SK-N-SH (cell line): ENCODE measurements at regions not wholly inside any gene's neighbourhood (a gene's known extent, or its start where the extent isn't known, plus 50 kb on each side); places are given as distances from the start of the nearest gene placed in this dataset.

Experiments
- CTCF ChIA-PET: fragments of 300-600, 350-600 bp; formaldehyde crosslinking; extraction: SDS; loops from one replicate; lab custom pipeline; 2021; lab: Yijun Ruan, JAX
- POLR2A ChIA-PET: fragments of 350-600 bp; sonication (Branson Sonifier 250); formaldehyde crosslinking; extraction: SDS; loops from one replicate; lab custom pipeline; 2020; ENCODE audit warnings: antibody characterized with exemption, inconsistent platforms; lab: Yijun Ruan, JAX
- DNase-seq: peaks from one replicate; pipeline ENCODE4 v3.0.0; 2012
- H2AFZ ChIP-seq: fragments of 200-600 bp; sonication (generic); 2 replicates; pipeline ENCODE4 v1.8.1; 2016; ENCODE audit warnings: antibody characterized with exemption, mild to moderate bottlenecking, low read depth
- H3F3A ChIP-seq: fragments of 200-600 bp; sonication (generic); replicated peaks from 2 replicates; pipeline ENCODE3; 2016; ENCODE audit warnings: antibody characterized with exemption, mild to moderate bottlenecking; ENCODE audit not compliant: insufficient read depth
- H3K27ac ChIP-seq, 2 experiments: fragments of 200-500 bp in 1 of 2; fragments of 200-600 bp in 1 of 2; sonication (Bioruptor generic) in 1 of 2; sonication (generic), shearing (Covaris generic) in 1 of 2; 2 replicates each; pipeline versions ENCODE4 v1.5.1 to v1.6.1; 2014 to 2016; ENCODE audit warnings: low read depth in 2 of 2, inconsistent platforms in 1 of 2, low read length in 1 of 2, mild to moderate bottlenecking in 1 of 2, mixed read lengths in 1 of 2
- H3K27me3 ChIP-seq: fragments of 200-600 bp; sonication (generic), shearing (Covaris generic); 2 replicates; pipeline ENCODE4 v1.6.1; 2016; ENCODE audit warnings: mixed run types; ENCODE audit not compliant: insufficient read depth
- H3K36me3 ChIP-seq, 2 experiments: fragments of 200-500 bp in 1 of 2; fragments of 200-600 bp in 1 of 2; sonication (Bioruptor generic) in 1 of 2; sonication (generic) in 1 of 2; replicated peaks in 1 of 2; 2 replicates each; pipeline versions ENCODE3 to v1.5.1; 2014 to 2016; ENCODE audit warnings: low read length in 1 of 2, mild to moderate bottlenecking in 1 of 2; ENCODE audit not compliant: insufficient read depth in 2 of 2, control insufficient read depth in 1 of 2
- H3K4me1 ChIP-seq, 2 experiments: fragments of 200-500 bp in 1 of 2; fragments of 200-600 bp in 1 of 2; sonication (Bioruptor generic) in 1 of 2; sonication (generic), shearing (Covaris generic) in 1 of 2; 2 replicates each; pipeline versions ENCODE4 v1.5.1 to v1.6.1; 2014 to 2016; ENCODE audit warnings: low read depth in 1 of 2, low read length in 1 of 2, mixed run types in 1 of 2; ENCODE audit not compliant: insufficient read depth in 2 of 2, control insufficient read depth in 1 of 2
- H3K4me2 ChIP-seq: fragments of 200-600 bp; sonication (generic), shearing (Covaris generic); 2 replicates; pipeline ENCODE4 v1.6.1; 2017; ENCODE audit warnings: mixed run types
- H3K4me3 ChIP-seq, 2 experiments: fragments of 200-500 bp in 1 of 2; fragments of 200-600 bp in 1 of 2; sonication (Bioruptor generic) in 1 of 2; sonication (generic), shearing (Covaris generic) in 1 of 2; 2 replicates each; pipeline versions ENCODE4 v1.5.1 to v1.8.1; 2014 to 2016; ENCODE audit warnings: low read depth in 2 of 2, inconsistent platforms in 1 of 2, low read length in 1 of 2, mild to moderate bottlenecking in 1 of 2, mixed read lengths in 1 of 2, moderate library complexity in 1 of 2
- H3K79me2 ChIP-seq: fragments of 200-600 bp; sonication (generic); 2 replicates; pipeline ENCODE4 v1.8.1; 2017; ENCODE audit warnings: mild to moderate bottlenecking; ENCODE audit not compliant: insufficient read depth
- H3K9ac ChIP-seq: fragments of 200-600 bp; sonication (generic); 2 replicates; pipeline ENCODE4 v1.6.1; 2017; ENCODE audit warnings: mixed run types
- H3K9me2 ChIP-seq: fragments of 200-600 bp; sonication (generic); 2 replicates; pipeline ENCODE4 v1.6.1; 2017; ENCODE audit warnings: mixed run types
- H3K9me3 ChIP-seq: fragments of 200-600 bp; sonication (generic); 2 replicates; pipeline ENCODE4 v1.6.1; 2017; ENCODE audit warnings: mixed run types, mild to moderate bottlenecking, moderate library complexity
- H4K20me1 ChIP-seq: fragments of 200-600 bp; sonication (generic); 2 replicates; pipeline ENCODE4 v1.6.1; 2017; ENCODE audit warnings: mild to moderate bottlenecking, mixed run types; ENCODE audit not compliant: insufficient read depth
- CHD2 ChIP-seq: fragments of 150-350 bp; IDR thresholded peaks from 2 replicates; pipeline ENCODE4 v1.6.1; 2018; ENCODE audit warnings: low read length; ENCODE audit not compliant: partially characterized antibody
- EP300 ChIP-seq, 2 experiments: IDR thresholded peaks; 2 replicates each; pipeline versions ENCODE4 v1.4.0 to v1.6.1; 2012; ENCODE audit warnings: borderline replicate concordance in 1 of 2, low read depth in 1 of 2, low read length in 1 of 2
- FOXJ3 ChIP-seq: sonication (generic); formaldehyde crosslinking; IDR thresholded peaks from 2 replicates; pipeline ENCODE4 v1.5.1; 2020; ENCODE audit warnings: mild to moderate bottlenecking, missing genetic modification reagents
- FOXM1 ChIP-seq: IDR thresholded peaks from 2 replicates; pipeline ENCODE4 v1.4.0; 2012; ENCODE audit warnings: low read depth, mild to moderate bottlenecking
- GABPA ChIP-seq: IDR thresholded peaks from 2 replicates; pipeline ENCODE4 v1.4.0; 2012; ENCODE audit warnings: low read depth, mild to moderate bottlenecking
- GATA2 ChIP-seq: sonication (generic); formaldehyde crosslinking; IDR thresholded peaks from 2 replicates; pipeline ENCODE4 v1.5.0; 2020; ENCODE audit warnings: mild to moderate bottlenecking, missing genetic modification reagents
- NFIC ChIP-seq: IDR thresholded peaks from 2 replicates; pipeline ENCODE4 v1.4.0; 2012; ENCODE audit warnings: borderline replicate concordance
- NRF1 ChIP-seq: IDR thresholded peaks from 2 replicates; pipeline ENCODE4 v1.6.1; 2012; ENCODE audit warnings: low read depth, mild to moderate bottlenecking, low read length
- PBX3 ChIP-seq: IDR thresholded peaks from 2 replicates; pipeline ENCODE4; 2012
- RXRA ChIP-seq: IDR thresholded peaks from 2 replicates; pipeline ENCODE4 v1.4.0; 2012; ENCODE audit warnings: low read depth, mild to moderate bottlenecking, borderline replicate concordance
- SIN3A ChIP-seq: IDR thresholded peaks from 2 replicates; pipeline ENCODE4 v1.6.1; 2012; ENCODE audit warnings: low read depth, mild to moderate bottlenecking, low read length, moderate library complexity, borderline replicate concordance
- TAF1 ChIP-seq: IDR thresholded peaks from 2 replicates; pipeline ENCODE4 v1.6.1; 2012; ENCODE audit warnings: low read depth, mild to moderate bottlenecking, low read length, moderate library complexity, borderline replicate concordance
- YY1 ChIP-seq: IDR thresholded peaks from 2 replicates; pipeline ENCODE4 v1.4.0; 2012; ENCODE audit warnings: low read depth, mild to moderate bottlenecking
- WGBS: methylation state at CpG from one replicate; pipeline ENCODE4 v1.1.6; 2017; ENCODE audit warnings: low lambda C conversion rate; 5-methylcytosine and 5-hydroxymethylcytosine counted together
- TF ChIP-seq, protein P1 (sequence below): fragments of 150-350 bp; IDR thresholded peaks from 2 replicates; pipeline ENCODE4 v1.6.1; 2017; ENCODE audit warnings: antibody characterized with exemption, low read length, low read depth, borderline replicate concordance
- TF ChIP-seq, protein P2 (sequence below): IDR thresholded peaks from 2 replicates; pipeline ENCODE4 v1.4.0; 2012; ENCODE audit warnings: low read depth
- TF ChIP-seq, protein P3 (sequence below): IDR thresholded peaks from 2 replicates; pipeline ENCODE4 v1.6.1; 2012; ENCODE audit warnings: mild to moderate bottlenecking, low read depth, low read length, moderate library complexity

DNA sequence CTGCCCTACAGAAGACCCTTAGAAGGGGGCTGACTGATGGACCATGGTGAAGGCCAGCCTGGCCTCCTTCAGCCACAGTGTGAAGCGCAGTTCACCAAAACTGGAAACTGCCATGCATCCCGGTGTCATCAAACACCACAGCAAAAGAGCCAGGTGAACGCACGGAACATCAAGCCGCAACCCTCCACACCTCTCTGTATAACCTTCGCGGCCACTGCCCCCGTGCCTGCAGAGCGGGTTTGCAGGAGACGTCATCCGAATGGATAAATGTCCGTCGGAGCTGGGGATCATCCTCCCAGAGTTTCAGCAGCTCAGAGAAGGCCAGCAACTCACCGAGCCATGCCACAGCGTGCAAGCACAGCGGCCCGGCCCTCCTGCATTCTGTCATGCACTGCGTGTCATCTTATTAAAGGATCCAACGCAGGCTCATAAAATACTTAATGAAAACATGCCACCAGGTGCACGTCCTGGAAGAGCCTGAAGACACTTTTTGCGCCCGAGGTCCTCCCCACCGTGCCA, 309.9 kb downstream of the BRD1 start:
- Histone ChIP-seq H2AFZ (no peak overlapping the region), H3F3A (no peaks in the 10 kb centered on the region), H3K9me3 (no peaks in the 10 kb centered on the region), H3K4me1 (no peaks in the 10 kb centered on the region), H3K4me2 (no peak overlapping the region), H3K27ac (no peak overlapping the region), H3K4me3 (no peak overlapping the region), H3K9ac (no peak overlapping the region), H3K36me3 (no peaks in the 10 kb centered on the region), H3K79me2 (no peaks in the 10 kb centered on the region), H3K27me3 (no peaks in the 10 kb centered on the region), H3K9me2 (no peaks in the 10 kb centered on the region), H4K20me1 (no peaks in the 10 kb centered on the region)
- POLR2A ChIA-PET = no interaction called here
- no peak for DNase-seq
- TF ChIP-seq PBX3 (no peak), NRF1 (no peak), NFIC (no peak), YY1 (no peak), GATA2 (CRISPR knock-in tag) (no peak), RXRA (no peak), TAF1 (no peak), GABPA (no peak), FOXM1 (no peak), EP300 (IDR thresholded peaks at IDR 0.05; ENCODE audit: borderline replicate concordance in 1 of 2, low read depth in 1 of 2, low read length in 1 of 2) (no peak)
- TF ChIP-seq, protein P1, sequence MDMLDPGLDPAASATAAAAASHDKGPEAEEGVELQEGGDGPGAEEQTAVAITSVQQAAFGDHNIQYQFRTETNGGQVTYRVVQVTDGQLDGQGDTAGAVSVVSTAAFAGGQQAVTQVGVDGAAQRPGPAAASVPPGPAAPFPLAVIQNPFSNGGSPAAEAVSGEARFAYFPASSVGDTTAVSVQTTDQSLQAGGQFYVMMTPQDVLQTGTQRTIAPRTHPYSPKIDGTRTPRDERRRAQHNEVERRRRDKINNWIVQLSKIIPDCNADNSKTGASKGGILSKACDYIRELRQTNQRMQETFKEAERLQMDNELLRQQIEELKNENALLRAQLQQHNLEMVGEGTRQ = no peak
- TF ChIP-seq, protein P2, sequence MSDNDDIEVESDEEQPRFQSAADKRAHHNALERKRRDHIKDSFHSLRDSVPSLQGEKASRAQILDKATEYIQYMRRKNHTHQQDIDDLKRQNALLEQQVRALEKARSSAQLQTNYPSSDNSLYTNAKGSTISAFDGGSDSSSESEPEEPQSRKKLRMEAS = no peak
- CTCF ChIA-PET = no interaction called here
- 34% methylated on average over 16 of the region's 23 CpGs for WGBS

DNA sequence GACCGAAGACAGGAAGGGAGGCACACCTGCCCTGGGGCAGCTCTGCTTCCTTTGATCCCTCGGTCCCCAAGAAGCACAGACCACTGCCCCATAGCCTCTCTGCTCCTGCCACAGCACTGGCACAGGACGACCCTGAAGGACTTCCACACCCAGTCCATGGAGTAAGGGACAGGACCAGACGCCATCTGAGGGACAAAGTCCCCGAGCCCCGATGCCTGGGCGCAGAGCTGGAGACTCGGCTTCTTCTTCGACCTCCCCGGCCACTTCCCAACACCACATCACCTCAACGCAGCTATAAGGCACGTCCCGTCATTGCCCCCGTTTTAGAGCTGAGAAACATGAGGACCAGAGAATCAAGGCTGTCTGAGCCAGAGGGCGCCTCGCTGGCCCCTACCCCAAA, 310.5 kb downstream of the BRD1 start:
- WGBS = 21% methylated on average over 8 of the region's 16 CpGs
- Histone ChIP-seq H3F3A (no peaks in the 10 kb centered on the region), H3K79me2 (no peaks in the 10 kb centered on the region), H3K27ac (no peak overlapping the region), H3K27me3 (no peaks in the 10 kb centered on the region), H3K4me1 (no peaks in the 10 kb centered on the region), H3K4me3 (no peak overlapping the region), H3K9ac (no peak overlapping the region), H3K4me2 (no peak overlapping the region), H3K36me3 (no peaks in the 10 kb centered on the region), H4K20me1 (no peaks in the 10 kb centered on the region), H2AFZ (no peak overlapping the region), H3K9me3 (no peaks in the 10 kb centered on the region), H3K9me2 (no peaks in the 10 kb centered on the region)
- CTCF ChIA-PET = no interaction called here
- no peak for DNase-seq
- POLR2A ChIA-PET = no interaction called here
- TF ChIP-seq, protein P3, sequence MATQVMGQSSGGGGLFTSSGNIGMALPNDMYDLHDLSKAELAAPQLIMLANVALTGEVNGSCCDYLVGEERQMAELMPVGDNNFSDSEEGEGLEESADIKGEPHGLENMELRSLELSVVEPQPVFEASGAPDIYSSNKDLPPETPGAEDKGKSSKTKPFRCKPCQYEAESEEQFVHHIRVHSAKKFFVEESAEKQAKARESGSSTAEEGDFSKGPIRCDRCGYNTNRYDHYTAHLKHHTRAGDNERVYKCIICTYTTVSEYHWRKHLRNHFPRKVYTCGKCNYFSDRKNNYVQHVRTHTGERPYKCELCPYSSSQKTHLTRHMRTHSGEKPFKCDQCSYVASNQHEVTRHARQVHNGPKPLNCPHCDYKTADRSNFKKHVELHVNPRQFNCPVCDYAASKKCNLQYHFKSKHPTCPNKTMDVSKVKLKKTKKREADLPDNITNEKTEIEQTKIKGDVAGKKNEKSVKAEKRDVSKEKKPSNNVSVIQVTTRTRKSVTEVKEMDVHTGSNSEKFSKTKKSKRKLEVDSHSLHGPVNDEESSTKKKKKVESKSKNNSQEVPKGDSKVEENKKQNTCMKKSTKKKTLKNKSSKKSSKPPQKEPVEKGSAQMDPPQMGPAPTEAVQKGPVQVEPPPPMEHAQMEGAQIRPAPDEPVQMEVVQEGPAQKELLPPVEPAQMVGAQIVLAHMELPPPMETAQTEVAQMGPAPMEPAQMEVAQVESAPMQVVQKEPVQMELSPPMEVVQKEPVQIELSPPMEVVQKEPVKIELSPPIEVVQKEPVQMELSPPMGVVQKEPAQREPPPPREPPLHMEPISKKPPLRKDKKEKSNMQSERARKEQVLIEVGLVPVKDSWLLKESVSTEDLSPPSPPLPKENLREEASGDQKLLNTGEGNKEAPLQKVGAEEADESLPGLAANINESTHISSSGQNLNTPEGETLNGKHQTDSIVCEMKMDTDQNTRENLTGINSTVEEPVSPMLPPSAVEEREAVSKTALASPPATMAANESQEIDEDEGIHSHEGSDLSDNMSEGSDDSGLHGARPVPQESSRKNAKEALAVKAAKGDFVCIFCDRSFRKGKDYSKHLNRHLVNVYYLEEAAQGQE = no peak
- no peak for TF ChIP-seq CHD2
- no peak for TF ChIP-seq YY1
- no peak for TF ChIP-seq FOXJ3 (CRISPR knock-in tag)
- TF ChIP-seq SIN3A = no peak
- TF ChIP-seq GABPA = no peak
- no peak for TF ChIP-seq NFIC
- TF ChIP-seq PBX3 = no peak
- TF ChIP-seq, all 33 proteins: peak for 0
